Suprapubic skin (tissue), 3 donors: ENCODE measurements at regions not wholly inside any gene's neighbourhood (a gene's known extent, or its start where the extent isn't known, plus 50 kb on each side); places are given as distances from the start of the nearest gene placed in this dataset.

Experiments
- POLR2A ChIP-seq, 2 donors: fragments of 450-650 bp; IDR thresholded peaks; one replicate each; pipeline ENCODE4 v1.6.1; 2017; ENCODE audit warnings: antibody characterized with exemption in 2 of 2, mild to moderate bottlenecking in 2 of 2, moderate library complexity in 2 of 2
- TF ChIP-seq, protein P1 (sequence below), 2 donors: fragments of 200-600 bp in 1 of 2; fragments of 450-650 bp in 1 of 2; sonication (generic) in 1 of 2; IDR thresholded peaks; one replicate each; pipeline ENCODE4 v1.5.1; 2016 to 2019; ENCODE audit warnings: antibody characterized with exemption in 2 of 2, mild to moderate bottlenecking in 1 of 2, moderate library complexity in 1 of 2

DNA sequence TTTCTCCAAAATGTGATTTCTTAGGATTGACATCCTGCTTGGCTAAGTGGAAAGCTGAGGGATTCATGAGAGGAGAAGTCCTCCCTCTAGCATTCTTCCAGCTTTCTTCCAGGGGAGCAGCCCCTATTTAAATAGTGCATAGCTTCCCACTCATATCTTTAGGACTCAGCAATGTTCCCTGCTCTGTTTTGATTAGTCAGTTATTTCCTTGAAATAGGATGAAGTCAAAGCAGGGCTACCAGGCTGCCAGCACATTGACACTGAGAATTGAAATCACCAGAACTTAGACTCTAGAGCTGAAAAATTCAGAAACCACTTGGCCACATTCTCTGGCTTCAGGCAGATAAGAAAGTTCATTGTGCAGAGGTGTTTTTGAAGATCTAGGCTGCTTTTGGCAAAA lies 74.7 kb upstream of the SMAD1 start:
- no peak for TF ChIP-seq POLR2A (IDR thresholded peaks at IDR 0.05)
- TF ChIP-seq, protein P1, sequence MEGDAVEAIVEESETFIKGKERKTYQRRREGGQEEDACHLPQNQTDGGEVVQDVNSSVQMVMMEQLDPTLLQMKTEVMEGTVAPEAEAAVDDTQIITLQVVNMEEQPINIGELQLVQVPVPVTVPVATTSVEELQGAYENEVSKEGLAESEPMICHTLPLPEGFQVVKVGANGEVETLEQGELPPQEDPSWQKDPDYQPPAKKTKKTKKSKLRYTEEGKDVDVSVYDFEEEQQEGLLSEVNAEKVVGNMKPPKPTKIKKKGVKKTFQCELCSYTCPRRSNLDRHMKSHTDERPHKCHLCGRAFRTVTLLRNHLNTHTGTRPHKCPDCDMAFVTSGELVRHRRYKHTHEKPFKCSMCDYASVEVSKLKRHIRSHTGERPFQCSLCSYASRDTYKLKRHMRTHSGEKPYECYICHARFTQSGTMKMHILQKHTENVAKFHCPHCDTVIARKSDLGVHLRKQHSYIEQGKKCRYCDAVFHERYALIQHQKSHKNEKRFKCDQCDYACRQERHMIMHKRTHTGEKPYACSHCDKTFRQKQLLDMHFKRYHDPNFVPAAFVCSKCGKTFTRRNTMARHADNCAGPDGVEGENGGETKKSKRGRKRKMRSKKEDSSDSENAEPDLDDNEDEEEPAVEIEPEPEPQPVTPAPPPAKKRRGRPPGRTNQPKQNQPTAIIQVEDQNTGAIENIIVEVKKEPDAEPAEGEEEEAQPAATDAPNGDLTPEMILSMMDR (IDR thresholded peaks at IDR 0.05) = no peak
